SU-DHL-6 (cell line): ENCODE measurements at regions not wholly inside any gene's neighbourhood (a gene's known extent, or its start where the extent isn't known, plus 50 kb on each side); places are given as distances from the start of the nearest gene placed in this dataset.

Source experiments
- EZH2phosphoT487 ChIP-seq: fragments of 200-600 bp; sonication (generic), shearing (Covaris generic); conservative IDR thresholded peaks from 2 replicates; pipeline ENCODE4 v1.6.1; 2018; ENCODE audit warnings: mild to moderate bottlenecking, antibody characterized with exemption, low read length, moderate library complexity, mixed read lengths
- TF ChIP-seq, protein P1 (sequence below): fragments of 200-600 bp; sonication (generic); IDR thresholded peaks from one replicate; pipeline ENCODE4 v1.5.1; 2017; ENCODE audit warnings: antibody characterized with exemption, mild to moderate bottlenecking, low read length, moderate library complexity; ENCODE audit not compliant: insufficient read depth, poor library complexity, severe bottlenecking

DNA sequence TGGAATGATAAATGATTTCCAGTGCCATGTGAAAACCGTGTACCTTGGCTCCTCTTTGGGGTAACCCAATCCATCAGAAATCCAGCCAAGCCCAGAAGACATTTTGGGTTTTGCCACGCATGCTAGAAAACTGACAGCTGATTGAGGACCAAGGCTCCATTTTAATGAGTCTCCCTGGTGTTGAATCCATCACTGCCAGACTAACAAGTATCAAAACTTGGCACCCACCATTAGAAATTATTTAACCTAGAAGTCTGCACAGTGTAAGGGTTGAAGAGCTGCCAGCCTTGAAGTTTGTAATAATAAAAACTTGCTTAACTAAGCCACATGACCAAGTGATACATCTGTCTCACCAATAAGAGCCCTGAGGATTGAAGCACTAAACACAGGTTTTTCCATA lies 369.9 kb downstream of the DNAH5 start:
- TF ChIP-seq, protein P1, sequence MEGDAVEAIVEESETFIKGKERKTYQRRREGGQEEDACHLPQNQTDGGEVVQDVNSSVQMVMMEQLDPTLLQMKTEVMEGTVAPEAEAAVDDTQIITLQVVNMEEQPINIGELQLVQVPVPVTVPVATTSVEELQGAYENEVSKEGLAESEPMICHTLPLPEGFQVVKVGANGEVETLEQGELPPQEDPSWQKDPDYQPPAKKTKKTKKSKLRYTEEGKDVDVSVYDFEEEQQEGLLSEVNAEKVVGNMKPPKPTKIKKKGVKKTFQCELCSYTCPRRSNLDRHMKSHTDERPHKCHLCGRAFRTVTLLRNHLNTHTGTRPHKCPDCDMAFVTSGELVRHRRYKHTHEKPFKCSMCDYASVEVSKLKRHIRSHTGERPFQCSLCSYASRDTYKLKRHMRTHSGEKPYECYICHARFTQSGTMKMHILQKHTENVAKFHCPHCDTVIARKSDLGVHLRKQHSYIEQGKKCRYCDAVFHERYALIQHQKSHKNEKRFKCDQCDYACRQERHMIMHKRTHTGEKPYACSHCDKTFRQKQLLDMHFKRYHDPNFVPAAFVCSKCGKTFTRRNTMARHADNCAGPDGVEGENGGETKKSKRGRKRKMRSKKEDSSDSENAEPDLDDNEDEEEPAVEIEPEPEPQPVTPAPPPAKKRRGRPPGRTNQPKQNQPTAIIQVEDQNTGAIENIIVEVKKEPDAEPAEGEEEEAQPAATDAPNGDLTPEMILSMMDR: no peak
- no peak for TF ChIP-seq EZH2phosphoT487
